Upper lobe of left lung (tissue), 6 donors: ENCODE measurements at regions not wholly inside any gene's neighbourhood (a gene's known extent, or its start where the extent isn't known, plus 50 kb on each side); places are given as distances from the start of the nearest gene placed in this dataset.

Experiments used
- ATAC-seq, 2 donors: fragments of 200-7000 bp; cut with Tn5 transposase; one replicate each; pipeline ENCODE4 v1.9.1; 2022; ENCODE audit warnings: mild to moderate bottlenecking in 2 of 2, moderate library complexity in 2 of 2; ENCODE audit not compliant: low FRiP score in 2 of 2
- DNase-seq, 2 donors: peaks; one replicate each; pipeline ENCODE4 v3.0.0-alpha.2; 2019 to 2020
- H3K27ac ChIP-seq, 4 donors: fragments of 200-600 bp; sonication (generic); one replicate each; pipeline ENCODE4 v1.5.1; 2016 to 2019
- H3K27me3 ChIP-seq, 4 donors: fragments of 200-600 bp; sonication (generic); one replicate each; pipeline ENCODE4 v1.5.1; 2017 to 2019
- H3K36me3 ChIP-seq, 4 donors: fragments of 200-600 bp; sonication (generic); one replicate each; pipeline ENCODE4 v1.5.1; 2016 to 2019
- H3K4me1 ChIP-seq, 4 donors: fragments of 200-600 bp; sonication (generic); one replicate each; pipeline ENCODE4 v1.5.1; 2018 to 2019
- H3K4me3 ChIP-seq, 4 donors: fragments of 200-600 bp; sonication (generic); one replicate each; pipeline ENCODE4 v1.5.1; 2017 to 2019; ENCODE audit warnings: mild to moderate bottlenecking in 2 of 4, moderate library complexity in 1 of 4
- H3K9me3 ChIP-seq, 4 donors: fragments of 200-600 bp; sonication (generic); one replicate each; pipeline ENCODE4 v1.5.1; 2018 to 2019
- CTCF ChIP-seq, 6 experiments: fragments of 450-650 bp in 4 of 6; fragments of 200-600 bp in 2 of 6; sonication (generic) in 2 of 6; IDR thresholded peaks; one replicate each; pipeline ENCODE4 v1.5.1; 2016 to 2019; ENCODE audit warnings: antibody characterized with exemption in 6 of 6
- EP300 ChIP-seq, 4 donors: sonication (generic); formaldehyde crosslinking; IDR thresholded peaks; one replicate each; pipeline ENCODE4 v1.5.1; 2017; ENCODE audit warnings: antibody characterized with exemption in 4 of 4, control low read depth in 2 of 4
- POLR2A ChIP-seq, 4 donors: fragments of 450-650 bp; IDR thresholded peaks; one replicate each; pipeline ENCODE4 v1.5.1; 2016 to 2017; ENCODE audit warnings: antibody characterized with exemption in 4 of 4, mild to moderate bottlenecking in 2 of 4
- POLR2AphosphoS5 ChIP-seq, 2 donors: sonication (generic); formaldehyde crosslinking; IDR thresholded peaks; one replicate each; pipeline ENCODE4 v1.5.1; 2017; ENCODE audit warnings: antibody characterized with exemption in 2 of 2
- WGBS, 2 donors: methylation state at CpG; one replicate each; pipeline ENCODE4 v1.1.5; 2017 to 2018; 5-methylcytosine and 5-hydroxymethylcytosine counted together
- donor health status: DM: no; HTN: no; CAD: no; lungs with moderate emphysema.
- donor health status: DM: no; HTN: yes; CAD: no; lungs with severe emphysema.

GRCh38 chr13:106375085-106375484 lies 160.4 kb downstream of the EFNB2 start:
- no peaks in the 10 kb centered on the region for H3K9me3 ChIP-seq
- WGBS, 2 donors, result 97% methylated on average over 20 of the region's 20 CpGs
- H3K36me3 ChIP-seq, result no peaks in the 10 kb centered on the region
- H3K4me1 ChIP-seq, result peaks cover 9 to 40% (median 23%) of the 10 kb centered on the region in 4 donors
- no peak overlapping the region for H3K27ac ChIP-seq
- no peak for TF ChIP-seq EP300 (IDR thresholded peaks at IDR 0.05)
- no peak for TF ChIP-seq POLR2AphosphoS5 (IDR thresholded peaks at IDR 0.05)
- TF ChIP-seq CTCF (IDR thresholded peaks at IDR 0.05), result no peak
- TF ChIP-seq POLR2A (IDR thresholded peaks at IDR 0.05), result no peak
- DNase-seq (peak in 1 of 2 donors; percentile 48), ATAC-seq (no peak)
- H3K27me3 ChIP-seq, result no peaks in the 10 kb centered on the region
- no peak overlapping the region for H3K4me3 ChIP-seq

- H3K27me3 ChIP-seq, result no peaks in the 10 kb centered on the region
- H3K9me3 ChIP-seq, result no peaks in the 10 kb centered on the region
- ATAC-seq (no peak), DNase-seq (peak in 1 of 2 donors; percentile 34)
- WGBS, 2 donors, result 89% methylated on average over 3 to 10 of the region's 10 CpGs
- peaks cover 9 to 40% (median 23%) of the 10 kb centered on the region in 4 donors for H3K4me1 ChIP-seq
- H3K27ac ChIP-seq, result no peak overlapping the region
- TF ChIP-seq POLR2A (IDR thresholded peaks at IDR 0.05), result no peak
- TF ChIP-seq EP300 (IDR thresholded peaks at IDR 0.05), result no peak
- no peak for TF ChIP-seq POLR2AphosphoS5 (IDR thresholded peaks at IDR 0.05)
- no peak for TF ChIP-seq CTCF (IDR thresholded peaks at IDR 0.05)
- H3K36me3 ChIP-seq, result no peaks in the 10 kb centered on the region
- no peak overlapping the region for H3K4me3 ChIP-seq
These were observed 160.8 kb downstream of the EFNB2 start for GRCh38 chr13:106374631-106375030.

DNA sequence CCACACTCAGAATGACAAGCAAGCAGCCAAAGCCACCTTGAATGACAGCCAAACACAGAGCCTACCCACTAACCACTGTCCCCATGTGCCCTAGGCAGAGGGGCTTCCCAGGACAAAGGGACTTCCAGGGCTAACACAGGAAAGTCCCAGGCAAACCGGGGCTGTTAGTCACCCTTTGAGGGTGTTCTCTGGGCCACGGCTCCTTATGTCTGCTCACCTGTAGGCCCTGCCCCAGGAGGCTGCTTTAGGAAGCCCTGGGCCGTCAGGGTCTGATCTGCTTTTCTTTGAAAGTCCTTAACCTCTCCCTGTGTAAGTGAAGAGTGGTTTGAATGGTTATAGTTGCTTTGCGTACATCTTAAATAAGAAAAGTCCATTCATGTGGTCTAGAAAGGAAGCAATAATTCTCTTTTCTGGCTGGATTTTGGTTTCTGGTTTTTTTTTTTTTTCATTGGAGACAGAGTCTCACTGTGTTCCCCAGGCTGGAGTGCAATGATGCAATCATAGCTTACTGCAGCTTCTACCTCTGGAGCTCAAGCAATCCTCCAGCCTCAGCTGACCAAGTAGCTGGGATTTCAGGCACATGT lies 161.4 kb downstream of the EFNB2 start:
- peak in 1 of 2 donors; percentile 53 for ATAC-seq
- Histone ChIP-seq H3K27me3 (no peaks in the 10 kb centered on the region), H3K36me3 (no peaks in the 10 kb centered on the region), H3K9me3 (no peaks in the 10 kb centered on the region), H3K4me3 (no peak overlapping the region), H3K4me1 (peaks cover 9 to 40% (median 23%) of the 10 kb centered on the region in 4 donors), H3K27ac (peak overlapping the region in 1 of 4 donors; percentile 22)
- TF ChIP-seq EP300 (IDR thresholded peaks at IDR 0.05) (no peak), POLR2AphosphoS5 (IDR thresholded peaks at IDR 0.05) (no peak), POLR2A (IDR thresholded peaks at IDR 0.05) (no peak), CTCF (IDR thresholded peaks at IDR 0.05) (no peak)
- DNase-seq, result peak in 1 of 2 donors; percentile 74
- 18 to 35% methylated on average over 4 of the region's 4 CpGs for WGBS, 2 donors

DNA sequence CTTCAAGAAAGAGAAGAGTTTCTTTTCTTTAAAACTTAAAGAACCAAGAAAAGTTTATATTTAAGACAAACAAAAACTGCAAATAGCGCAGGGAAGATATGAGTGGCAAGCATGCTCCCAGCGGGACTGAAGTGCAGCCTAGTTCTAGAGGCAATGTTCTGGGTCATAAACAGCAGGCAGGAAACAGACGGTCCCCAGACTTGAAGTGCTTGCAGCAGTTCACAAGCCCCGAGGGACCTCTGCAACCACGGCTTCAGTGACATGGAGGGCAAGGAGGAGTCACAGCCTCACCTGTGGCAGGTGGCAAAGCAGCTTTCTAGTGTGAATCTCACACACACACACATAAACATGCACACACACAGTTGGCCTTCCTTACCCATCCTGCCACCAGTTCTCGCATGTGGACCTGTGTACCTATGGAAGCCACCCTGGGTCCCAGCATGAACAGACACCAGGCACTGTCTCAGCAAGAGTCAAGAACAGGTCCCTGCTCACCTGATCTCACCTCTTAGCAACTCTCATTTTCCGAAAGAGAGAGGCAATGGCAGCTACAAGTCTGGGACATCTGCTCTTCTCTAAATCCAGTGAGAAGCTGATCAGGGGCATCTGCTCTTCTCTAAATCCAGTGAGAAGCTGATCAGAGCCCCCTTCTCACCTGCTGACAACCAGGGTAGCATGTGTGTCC lies 162.0 kb downstream of the EFNB2 start:
- Histone ChIP-seq H3K27me3 (no peaks in the 10 kb centered on the region), H3K4me3 (no peak overlapping the region), H3K4me1 (peaks cover 9 to 40% (median 23%) of the 10 kb centered on the region in 4 donors), H3K27ac (peak overlapping the region in 2 of 4 donors; percentile 22 to 37), H3K9me3 (no peaks in the 10 kb centered on the region), H3K36me3 (no peaks in the 10 kb centered on the region)
- TF ChIP-seq CTCF (IDR thresholded peaks at IDR 0.05), result no peak
- no peak for TF ChIP-seq POLR2AphosphoS5 (IDR thresholded peaks at IDR 0.05)
- no peak for TF ChIP-seq POLR2A (IDR thresholded peaks at IDR 0.05)
- TF ChIP-seq EP300 (IDR thresholded peaks at IDR 0.05), result no peak
- 34 to 39% methylated on average over 7 of the region's 7 CpGs for WGBS, 2 donors
- no peak for DNase-seq
- no peak for ATAC-seq
